HepG2 (cell line): ENCODE measurements at regions not wholly inside any gene's neighbourhood (a gene's known extent, or its start where the extent isn't known, plus 50 kb on each side); places are given as distances from the start of the nearest gene placed in this dataset.

Experiments used
- ATAC-seq: fragments of 200-7000 bp; cut with Tn5 transposase; 3 replicates; pipeline ENCODE4 v1.9.1; 2020; ENCODE audit warnings: mild to moderate bottlenecking, moderate library complexity
- BruUV-seq: library from RNA; stranded (reverse); fragments of 400-500 nt; replicated peaks from 2 replicates; lab custom pipeline; 2021; lab: Mats Ljungman, UMichigan
- CTCF ChIA-PET: fragments of 300-600 bp; formaldehyde crosslinking; extraction: SDS; loops from one replicate; lab custom pipeline; 2021; ENCODE audit warnings: low total read pairs, inconsistent platforms, low intra/inter-chr PET ratio; lab: Yijun Ruan, JAX
- POLR2A ChIA-PET: fragments of 350-600 bp; sonication (Branson Sonifier 250); formaldehyde crosslinking; loops from one replicate; lab custom pipeline; 2020; ENCODE audit warnings: antibody characterized with exemption, inconsistent platforms; lab: Yijun Ruan, JAX
- DNase-seq: peaks from one replicate; pipeline ENCODE4 v3.0.0-alpha.2; 2015; ENCODE audit warnings: low spot score
- FAIRE-seq: peaks from 3 replicates; lab custom pipeline; 2011; peaks lifted over from hg19 to GRCh38; lab: Jason Lieb, UNC
- H2AFZ ChIP-seq: one replicate; pipeline ENCODE4 v1.6.1; 2011; ENCODE audit warnings: low read length, inconsistent platforms
- H3K27ac ChIP-seq: fragments of 300-600 bp; 3 replicates; pipeline ENCODE4 v1.8.0; 2011; ENCODE audit warnings: mixed run types, mild to moderate bottlenecking, mixed read lengths, low read length, inconsistent platforms; ENCODE audit not compliant: insufficient read depth; ENCODE audit errors: extremely low read length
- H3K27me3 ChIP-seq, 2 experiments: fragments of 200-600 bp in 1 of 2; 2 replicates in 1 of 2; 3 replicates in 1 of 2; pipeline versions ENCODE4 v1.6.0 to v1.8.0; 2011; ENCODE audit warnings: low read length in 2 of 2, mild to moderate bottlenecking in 2 of 2, moderate library complexity in 2 of 2, inconsistent platforms in 1 of 2; ENCODE audit not compliant: insufficient read depth in 2 of 2, control insufficient read depth in 1 of 2
- H3K36me3 ChIP-seq, 2 experiments: fragments of 200-600 bp in 1 of 2; replicated peaks in 1 of 2; 2 replicates in 1 of 2; 3 replicates in 1 of 2; pipeline versions ENCODE4 v1.5.1 to v1.8.0; 2011; ENCODE audit warnings: low read length in 2 of 2, inconsistent platforms in 1 of 2; ENCODE audit not compliant: insufficient read depth in 2 of 2, control insufficient read depth in 1 of 2
- H3K4me1 ChIP-seq: 2 replicates; pipeline ENCODE4 v1.5.1; 2012; ENCODE audit warnings: low read length, inconsistent platforms; ENCODE audit not compliant: insufficient read depth
- H3K4me2 ChIP-seq: 2 replicates; pipeline ENCODE4 v1.6.0; 2011; ENCODE audit warnings: low read depth, low read length, inconsistent platforms
- H3K4me3 ChIP-seq, 3 experiments: fragments of 200-600 bp in 1 of 3; sonication (generic), shearing (Covaris generic) in 1 of 3; replicated peaks in 1 of 3; 2 replicates each; pipeline ENCODE4 v1.5.1; 2011 to 2016; ENCODE audit warnings: low read length in 3 of 3, inconsistent platforms in 2 of 3, low read depth in 2 of 3, mild to moderate bottlenecking in 2 of 3, control low read depth in 1 of 3, mixed read lengths in 1 of 3; ENCODE audit not compliant: insufficient read depth in 1 of 3
- H3K79me2 ChIP-seq: one replicate; pipeline ENCODE4 v1.6.1; 2011; ENCODE audit warnings: low read length, inconsistent platforms; ENCODE audit not compliant: insufficient read depth
- H3K9ac ChIP-seq: 2 replicates; pipeline ENCODE4 v1.6.0; 2011; ENCODE audit warnings: mild to moderate bottlenecking, low read depth, low read length, inconsistent platforms; ENCODE audit not compliant: insufficient read depth
- H3K9me3 ChIP-seq: 2 replicates; pipeline ENCODE4 v1.5.1; 2012; ENCODE audit warnings: mild to moderate bottlenecking, low read length
- H4K20me1 ChIP-seq: 2 replicates; pipeline ENCODE4 v1.6.0; 2011; ENCODE audit warnings: inconsistent platforms, mild to moderate bottlenecking, low read length, moderate library complexity; ENCODE audit not compliant: insufficient read depth
- DRAP1 ChIP-seq: IDR thresholded peaks from 2 replicates; pipeline ENCODE4 v1.6.1; 2016; ENCODE audit warnings: missing genetic modification reagents, missing compliant biosample characterization
- GABPB1 ChIP-seq: IDR thresholded peaks from 2 replicates; pipeline ENCODE4 v1.6.1; 2016; ENCODE audit warnings: mild to moderate bottlenecking, missing genetic modification reagents, moderate library complexity, missing compliant biosample characterization
- GATA4 ChIP-seq: sonication (generic); IDR thresholded peaks from 2 replicates; pipeline ENCODE4 v1.6.1; 2016; ENCODE audit warnings: antibody characterized with exemption, low read depth, borderline replicate concordance
- HMGA1 ChIP-seq: sonication (generic); formaldehyde crosslinking; conservative IDR thresholded peaks from 2 replicates; pipeline ENCODE4 v1.4.0; 2020; ENCODE audit warnings: missing genetic modification reagents
- HNRNPUL1 ChIP-seq: fragments of 200-400 bp; formaldehyde crosslinking; IDR thresholded peaks from 2 replicates; pipeline ENCODE4 v1.6.1; 2017; ENCODE audit warnings: low read depth, mild to moderate bottlenecking, low read length, moderate library complexity
- POLR2G ChIP-seq: fragments of 200-400 bp; formaldehyde crosslinking; IDR thresholded peaks from 2 replicates; pipeline ENCODE4 v1.6.1; 2018; ENCODE audit warnings: mild to moderate bottlenecking, low read depth, low read length, moderate library complexity
- ZNF414 ChIP-seq: sonication (generic); formaldehyde crosslinking; IDR thresholded peaks from 2 replicates; pipeline ENCODE4 v1.5.0; 2020; ENCODE audit warnings: missing genetic modification reagents
- ZNF569 ChIP-seq: sonication (generic); formaldehyde crosslinking; IDR thresholded peaks from 2 replicates; pipeline ENCODE4 v1.5.0; 2020; ENCODE audit warnings: mild to moderate bottlenecking, missing genetic modification reagents, moderate library complexity, borderline replicate concordance
- ZNF597 ChIP-seq: sonication (generic); formaldehyde crosslinking; IDR thresholded peaks from 2 replicates; pipeline ENCODE4 v1.5.0; 2020; ENCODE audit warnings: missing genetic modification reagents
- ZNF687 ChIP-seq: sonication (generic); formaldehyde crosslinking; IDR thresholded peaks from 2 replicates; pipeline ENCODE4 v1.5.1; 2020; ENCODE audit warnings: mild to moderate bottlenecking, missing genetic modification reagents, moderate library complexity
- ZNF746 ChIP-seq: sonication (generic); formaldehyde crosslinking; IDR thresholded peaks from 2 replicates; pipeline ENCODE4 v1.8.0; 2022; ENCODE audit warnings: mild to moderate bottlenecking, missing genetic modification reagents
- ZNF850 ChIP-seq: sonication (generic); formaldehyde crosslinking; conservative IDR thresholded peaks from 2 replicates; pipeline ENCODE4 v1.9.0; 2021; ENCODE audit warnings: mild to moderate bottlenecking, missing genetic modification reagents
- WGBS: methylation state at CpG from one replicate; pipeline ENCODE4 v1.1.6; 2017; ENCODE audit warnings: low lambda C conversion rate; 5-methylcytosine and 5-hydroxymethylcytosine counted together
- in situ Hi-C: cut with HindIII; loops from 2 replicates; pipeline ENCODE4 v1.10.0; 2017; ENCODE audit warnings: low pct_unique_long_range_greater_than_20kb; ENCODE audit not compliant: extremely low pct_ligation_motif_present
- intact Hi-C: fragments of 100-400 bp; cut with micrococcal nuclease; formaldehyde crosslinking; loops from one replicate; pipeline ENCODE4 v1.10.0; 2022; ENCODE audit not compliant: unreplicated experiment

GRCh38 chr18:60746491-60746890 is 373.9 kb upstream of the MC4R start (continued):
- TF ChIP-seq ZNF414 (CRISPR knock-in tag) (no peak), GATA4 (no peak)

GRCh38 chr18:60746919-60747318 is 374.3 kb upstream of the MC4R start:
- no peaks in the 10 kb centered on the region for H3K4me1 ChIP-seq

GRCh38 chr18:60753753-60754152 is 381.2 kb upstream of the MC4R start:
- Histone ChIP-seq H3K4me2 (no peak overlapping the region), H4K20me1 (no peaks in the 10 kb centered on the region), H3K9ac (no peak overlapping the region), H3K9me3 (no peaks in the 10 kb centered on the region), H2AFZ (no peak overlapping the region), H3K36me3 (no peaks in the 10 kb centered on the region), H3K27ac (no peak overlapping the region), H3K27me3 (no peaks in the 10 kb centered on the region), H3K79me2 (no peaks in the 10 kb centered on the region), H3K4me1 (no peaks in the 10 kb centered on the region), H3K4me3 (no peak overlapping the region)
- no peak for ATAC-seq
- CTCF ChIA-PET: no interaction called here
- no peak for DNase-seq
- in situ Hi-C loops: no loop called here
- BruUV-seq: no TSS peak
- intact Hi-C loops: no loop called here
- POLR2A ChIA-PET: no interaction called here
- WGBS: 1% methylated on average over 3 of the region's 3 CpGs
- FAIRE-seq: no peak
- TF ChIP-seq POLR2G: no peak
- no peak for TF ChIP-seq ZNF569 (CRISPR knock-in tag)
- TF ChIP-seq GATA4: no peak
- no peak for TF ChIP-seq ZNF850 (CRISPR knock-in tag)
- TF ChIP-seq ZNF746 (CRISPR knock-in tag): no peak
- no peak for TF ChIP-seq ZNF687
- TF ChIP-seq HNRNPUL1: no peak
- TF ChIP-seq GABPB1 (CRISPR knock-in tag): no peak
- no peak for TF ChIP-seq DRAP1 (CRISPR knock-in tag)
- no peak for TF ChIP-seq ZNF597 (CRISPR knock-in tag)

More at GRCh38 chr18:60746919-60747318, 374.3 kb upstream of the MC4R start:
- Histone ChIP-seq H3K9ac (no peak overlapping the region), H3K27ac (no peak overlapping the region), H3K27me3 (no peaks in the 10 kb centered on the region), H3K9me3 (no peaks in the 10 kb centered on the region), H4K20me1 (no peaks in the 10 kb centered on the region), H3K79me2 (no peaks in the 10 kb centered on the region), H3K4me2 (no peak overlapping the region), H2AFZ (no peak overlapping the region), H3K36me3 (no peaks in the 10 kb centered on the region), H3K4me3 (no peak overlapping the region)
- intact Hi-C loops (no loop called here), in situ Hi-C loops (no loop called here)
- ATAC-seq: no peak
- BruUV-seq: no TSS peak
- ChIA-PET CTCF (no interaction called here), POLR2A (no interaction called here)
- DNase-seq: no peak
- no peak for FAIRE-seq
- no peak for TF ChIP-seq HMGA1 (CRISPR knock-in tag)
